T-helper 17 cell (primary cell): ENCODE measurements at regions not wholly inside any gene's neighbourhood (a gene's known extent, or its start where the extent isn't known, plus 50 kb on each side); places are given as distances from the start of the nearest gene placed in this dataset.

Experiments used
- ATAC-seq: fragments of 150-1000 bp; cut with Tn5 transposase; 2 replicates; pipeline ENCODE4 v1.10.0; 2021; ENCODE audit warnings: mild to moderate bottlenecking, moderate library complexity
- DNase-seq, 3 donors: peaks; one replicate each; pipeline versions ENCODE4 v3.0.0 to v3.0.0-alpha.2; 2020 to 2021
- H3K9me3 ChIP-seq: one replicate; pipeline ENCODE4 v1.7.0; 2013; ENCODE audit warnings: low read length, mild to moderate bottlenecking; ENCODE audit not compliant: control insufficient read depth, poor library complexity, severe bottlenecking
- H3K27ac Mint-ChIP-seq: one replicate; pipeline ENCODE4 v1.8.0; 2022; ENCODE audit warnings: mild to moderate bottlenecking, moderate library complexity, mixed read lengths
- H3K27me3 Mint-ChIP-seq: one replicate; pipeline ENCODE4 v1.8.0; 2022; ENCODE audit warnings: mixed read lengths
- H3K36me3 Mint-ChIP-seq: one replicate; pipeline ENCODE4 v1.8.0; 2022; ENCODE audit warnings: low read depth, mixed read lengths
- H3K4me1 Mint-ChIP-seq: one replicate; pipeline ENCODE4 v1.8.0; 2022; ENCODE audit warnings: mild to moderate bottlenecking, mixed read lengths
- H3K4me3 Mint-ChIP-seq: one replicate; pipeline ENCODE4 v1.8.0; 2022; ENCODE audit warnings: mild to moderate bottlenecking, moderate library complexity, mixed read lengths

DNA sequence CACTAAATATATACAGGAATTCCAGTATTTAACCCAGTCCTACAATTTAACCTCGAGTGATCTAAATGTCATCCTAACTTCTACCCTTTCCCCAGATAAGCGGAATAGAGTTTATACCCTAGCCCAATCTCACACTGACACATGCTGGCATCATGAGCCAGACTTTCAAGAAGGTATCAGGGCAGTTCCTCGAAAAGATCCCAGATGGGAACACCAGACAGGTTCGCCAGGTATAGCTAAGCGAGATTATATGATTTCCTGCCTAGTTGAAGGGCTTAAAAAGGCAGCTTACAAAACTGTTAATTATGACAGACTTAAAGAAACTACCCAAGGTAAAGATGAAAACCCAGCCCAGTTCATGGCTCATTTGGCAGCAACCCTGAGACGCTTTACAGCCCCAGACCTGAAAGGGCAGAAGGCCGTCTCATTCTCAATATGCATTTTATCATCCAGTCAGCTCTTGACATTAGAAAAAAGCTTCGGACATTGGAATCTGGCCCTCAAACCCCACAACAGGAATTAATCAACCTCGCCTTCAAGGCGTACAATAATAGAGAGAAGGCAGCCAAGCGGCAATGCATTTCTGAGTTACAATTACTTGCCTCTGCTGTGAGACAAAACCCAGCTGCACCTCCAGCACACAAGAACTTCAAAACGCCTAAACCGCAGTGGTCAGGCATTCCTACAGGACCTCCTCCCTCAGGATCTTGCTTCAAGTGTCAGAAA, 668.2 kb upstream of the PKDCC start:
- DNase-seq = no peak
- Mint-ChIP-seq H3K27ac (no peak overlapping the region), H3K27me3 (no peaks in the 10 kb centered on the region), H3K36me3 (no peaks in the 10 kb centered on the region), H3K4me1 (no peaks in the 10 kb centered on the region), H3K4me3 (no peak overlapping the region)
- ATAC-seq = no peak
- no peaks in the 10 kb centered on the region for H3K9me3 ChIP-seq

DNA sequence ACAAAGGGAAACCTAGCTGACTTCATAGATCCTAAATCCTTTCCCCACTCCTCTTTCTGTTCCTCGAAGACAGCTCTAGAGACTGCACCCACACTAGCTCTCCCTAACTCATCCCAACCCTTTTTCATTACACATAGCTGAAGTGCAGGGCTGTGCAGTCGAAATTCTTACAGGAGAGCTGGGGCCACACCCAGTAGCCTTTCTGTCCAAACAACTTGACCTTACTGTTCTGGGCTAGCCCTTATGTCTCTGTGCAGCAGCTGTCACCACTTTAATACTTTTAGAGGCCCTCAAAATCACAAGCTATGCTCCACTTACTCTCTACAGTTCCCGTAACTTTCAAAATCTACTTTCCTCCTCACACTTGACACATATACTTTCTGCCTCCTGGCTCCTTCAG, 666.1 kb upstream of the PKDCC start:
- Mint-ChIP-seq H3K27ac (no peak overlapping the region), H3K4me1 (no peaks in the 10 kb centered on the region), H3K27me3 (no peaks in the 10 kb centered on the region), H3K36me3 (no peaks in the 10 kb centered on the region), H3K4me3 (no peak overlapping the region)
- ATAC-seq (no peak), DNase-seq (no peak)
- no peaks in the 10 kb centered on the region for H3K9me3 ChIP-seq

DNA sequence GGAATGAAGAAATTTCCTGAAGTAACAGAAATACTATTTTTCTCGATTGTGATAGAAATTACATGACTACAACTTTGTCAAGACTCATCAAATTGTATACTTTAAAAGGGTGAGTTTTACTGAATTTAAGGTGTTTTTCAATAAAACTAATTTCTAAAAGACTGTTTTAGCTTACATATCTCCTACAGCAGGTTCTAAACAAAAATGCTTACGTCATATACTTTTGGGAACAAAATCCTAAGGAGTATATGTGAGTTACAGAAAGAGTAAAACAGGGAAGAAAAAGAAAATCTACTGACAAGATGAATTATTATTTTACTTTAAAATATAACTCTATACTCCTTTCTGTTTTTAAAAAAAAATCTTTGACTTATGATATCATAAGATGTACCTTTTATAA, 660.3 kb upstream of the PKDCC start:
- Mint-ChIP-seq H3K27ac (no peak overlapping the region), H3K36me3 (no peaks in the 10 kb centered on the region), H3K4me1 (no peaks in the 10 kb centered on the region), H3K27me3 (no peaks in the 10 kb centered on the region), H3K4me3 (no peak overlapping the region)
- DNase-seq (no peak), ATAC-seq (no peak)
- H3K9me3 ChIP-seq = no peaks in the 10 kb centered on the region

DNA sequence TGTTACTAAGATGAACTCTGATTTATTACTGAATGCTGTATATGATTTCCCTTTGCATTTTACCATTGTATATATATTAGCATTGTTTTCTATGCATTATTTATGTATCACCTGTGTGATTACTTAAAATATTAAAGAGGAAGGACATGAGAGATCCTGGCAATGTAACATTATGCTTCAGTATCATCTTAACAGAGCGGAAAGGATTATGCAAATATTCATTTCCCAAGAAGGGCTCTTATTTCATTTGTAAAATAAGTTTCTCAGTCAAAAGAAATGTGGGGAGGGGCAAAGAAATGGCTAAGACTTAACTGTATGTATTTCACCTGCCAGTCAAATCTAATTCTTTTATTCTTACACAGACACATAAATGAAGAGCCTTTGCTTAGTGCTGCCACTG, 654.2 kb upstream of the PKDCC start:
- H3K4me3 Mint-ChIP-seq = no peak overlapping the region
- no peaks in the 10 kb centered on the region for H3K27me3 Mint-ChIP-seq
- no peak overlapping the region for H3K27ac Mint-ChIP-seq

DNA sequence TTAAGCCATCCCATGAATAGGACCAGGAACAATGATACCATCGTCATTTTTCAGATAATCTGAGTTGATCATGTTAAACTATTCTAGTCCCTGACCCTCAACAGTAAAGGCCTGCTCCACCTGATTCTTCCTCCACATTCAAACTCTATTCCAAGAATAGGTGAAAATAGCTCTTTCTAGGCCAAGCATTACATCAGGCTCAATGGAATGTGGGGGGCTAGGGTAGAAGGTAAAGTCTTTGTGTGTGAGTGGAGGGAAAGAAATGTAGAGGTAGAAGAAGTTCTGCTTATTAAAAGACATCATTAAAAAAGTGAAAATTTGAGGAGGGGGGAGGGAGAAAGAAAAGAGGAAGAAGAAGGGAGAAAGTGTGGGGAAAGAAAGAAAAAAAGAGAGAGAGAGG, 653.3 kb upstream of the PKDCC start:
- H3K9me3 ChIP-seq = no peaks in the 10 kb centered on the region
- DNase-seq (no peak), ATAC-seq (no peak)
- H3K36me3 Mint-ChIP-seq = no peaks in the 10 kb centered on the region
- H3K27ac Mint-ChIP-seq = no peak overlapping the region
- H3K27me3 Mint-ChIP-seq = no peaks in the 10 kb centered on the region
- no peaks in the 10 kb centered on the region for H3K4me1 Mint-ChIP-seq
- H3K4me3 Mint-ChIP-seq = no peak overlapping the region

More for the DNA sequence above, 654.2 kb upstream of the PKDCC start:
- Mint-ChIP-seq H3K4me1 (no peaks in the 10 kb centered on the region), H3K36me3 (no peaks in the 10 kb centered on the region)
- H3K9me3 ChIP-seq = no peaks in the 10 kb centered on the region
- ATAC-seq (no peak), DNase-seq (no peak)

DNA sequence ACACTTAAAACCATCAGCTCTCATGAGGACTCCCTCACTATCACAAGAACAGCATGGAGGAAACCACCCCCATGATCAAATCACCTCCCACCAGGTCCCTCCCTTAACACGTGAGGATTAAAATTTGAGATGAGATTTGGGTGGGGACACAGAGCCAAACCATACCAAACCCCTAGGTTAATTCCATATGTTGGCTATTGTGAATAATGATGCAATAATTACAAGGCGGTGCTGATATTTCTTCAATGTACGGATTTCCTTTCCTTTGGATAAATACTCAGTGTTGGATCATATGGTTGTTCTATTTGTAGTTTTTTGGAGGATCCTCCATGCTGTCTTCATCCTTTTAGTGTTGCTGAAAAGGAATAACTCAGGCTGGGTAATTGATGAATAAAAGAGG, 652.1 kb upstream of the PKDCC start:
- no peak for ATAC-seq
- H3K9me3 ChIP-seq = no peaks in the 10 kb centered on the region
- DNase-seq = no peak
- Mint-ChIP-seq H3K4me3 (no peak overlapping the region), H3K27ac (no peak overlapping the region), H3K36me3 (no peaks in the 10 kb centered on the region), H3K27me3 (no peaks in the 10 kb centered on the region), H3K4me1 (no peaks in the 10 kb centered on the region)

DNA sequence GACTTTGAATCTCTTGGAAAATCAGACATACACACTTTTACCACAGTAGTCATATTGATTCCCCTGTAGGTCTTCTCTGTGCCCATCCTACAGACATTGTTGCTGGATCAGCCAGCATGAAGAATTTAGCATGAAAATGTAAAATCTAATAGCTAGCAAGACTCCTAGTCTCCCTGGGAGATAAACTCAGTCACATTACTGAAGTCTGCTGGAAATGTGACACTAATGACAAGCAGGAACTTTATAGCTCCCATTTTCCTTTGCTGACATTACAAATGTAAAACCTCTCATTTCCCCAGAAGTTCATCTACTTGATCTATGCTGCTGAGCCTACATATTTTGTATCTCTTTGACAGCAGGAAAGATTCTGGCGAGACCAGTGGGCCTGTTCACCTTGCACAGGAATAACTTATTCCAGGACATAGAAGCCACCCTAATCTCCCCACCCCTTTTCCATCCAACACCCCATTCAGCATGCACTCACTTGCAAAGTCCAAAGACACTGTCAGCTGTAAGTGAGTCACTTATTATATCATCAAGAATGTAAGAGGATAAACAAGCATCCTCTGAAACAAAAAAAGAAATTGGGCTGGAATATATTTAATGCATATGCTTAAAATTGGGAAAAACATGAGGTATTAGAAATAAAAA, 648.3 kb upstream of the PKDCC start:
- Mint-ChIP-seq H3K4me3 (no peak overlapping the region), H3K27me3 (no peaks in the 10 kb centered on the region), H3K36me3 (no peaks in the 10 kb centered on the region), H3K27ac (no peak overlapping the region), H3K4me1 (no peaks in the 10 kb centered on the region)
- DNase-seq = no peak
- ATAC-seq = no peak
- no peaks in the 10 kb centered on the region for H3K9me3 ChIP-seq

DNA sequence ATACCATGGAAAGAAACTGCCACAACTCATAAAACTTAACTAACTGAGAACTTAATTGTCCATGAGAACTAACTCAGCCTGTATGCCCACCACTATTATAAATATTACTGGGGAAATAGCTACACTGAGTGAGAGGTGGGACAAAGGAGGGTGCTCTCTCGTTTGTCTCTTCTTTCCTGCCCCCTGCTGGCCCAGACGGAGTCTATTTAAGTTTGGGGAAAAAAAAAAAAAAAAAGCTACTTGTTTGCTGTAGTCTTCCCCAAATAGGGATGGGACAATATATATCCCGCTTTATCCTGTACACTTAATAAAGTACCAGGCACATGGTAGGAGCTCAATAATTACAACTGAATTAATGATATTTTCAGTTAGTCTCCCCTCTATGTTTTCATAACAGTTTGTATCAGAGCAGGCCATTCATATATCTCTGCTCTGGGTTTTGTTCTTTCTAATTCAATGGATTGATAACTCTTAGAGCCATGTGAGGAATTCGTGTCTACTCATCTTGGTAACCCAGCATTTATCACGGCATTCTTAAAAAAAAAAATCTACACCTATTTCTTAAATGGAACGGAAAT, 647.6 kb upstream of the PKDCC start:
- Mint-ChIP-seq H3K27ac (no peak overlapping the region), H3K27me3 (no peaks in the 10 kb centered on the region), H3K4me3 (no peak overlapping the region), H3K4me1 (no peaks in the 10 kb centered on the region), H3K36me3 (no peaks in the 10 kb centered on the region)
- H3K9me3 ChIP-seq = no peaks in the 10 kb centered on the region
- ATAC-seq (no peak), DNase-seq (no peak)

DNA sequence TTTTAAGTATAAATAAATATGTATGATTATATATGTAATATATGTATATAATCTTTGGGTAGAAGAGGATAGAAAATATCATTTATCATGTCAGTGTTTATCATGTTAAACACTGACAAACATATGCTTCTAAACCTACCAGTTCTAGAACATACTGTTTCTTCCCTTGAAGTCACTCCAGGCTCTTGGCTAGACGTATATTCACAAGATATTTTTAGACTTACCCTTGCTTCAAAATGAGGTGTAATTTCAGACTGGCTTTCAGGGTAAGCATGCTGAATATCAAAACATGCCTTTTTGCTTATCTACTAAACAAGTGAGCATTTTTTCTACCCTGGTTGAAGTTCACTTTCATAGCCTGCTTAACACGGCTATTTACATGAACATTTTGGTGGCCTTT, 642.4 kb upstream of the PKDCC start:
- Mint-ChIP-seq H3K4me3 (no peak overlapping the region), H3K4me1 (no peaks in the 10 kb centered on the region), H3K27ac (no peak overlapping the region), H3K27me3 (no peaks in the 10 kb centered on the region), H3K36me3 (no peaks in the 10 kb centered on the region)
- no peaks in the 10 kb centered on the region for H3K9me3 ChIP-seq
- DNase-seq (no peak), ATAC-seq (no peak)

DNA sequence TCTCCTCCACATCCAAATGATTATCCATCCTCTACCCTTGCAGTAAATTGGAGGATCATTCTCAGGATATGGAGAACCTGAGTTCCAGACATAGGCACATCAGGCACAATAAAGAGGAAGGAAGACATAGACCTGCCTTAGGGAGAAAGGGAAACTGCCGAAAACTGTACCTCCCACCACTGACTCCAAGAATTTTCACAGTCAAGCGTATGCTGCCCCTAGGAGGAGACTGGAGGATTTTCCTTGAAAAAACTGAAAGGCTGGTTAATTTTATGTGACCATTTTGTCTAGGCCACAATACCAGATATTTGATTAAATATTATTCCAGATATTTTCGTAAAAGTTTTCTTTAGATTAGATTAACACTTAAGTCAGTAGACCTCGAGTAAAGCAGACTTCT, 638.5 kb upstream of the PKDCC start:
- H3K9me3 ChIP-seq = no peaks in the 10 kb centered on the region
- ATAC-seq (no peak), DNase-seq (no peak)
- H3K27me3 Mint-ChIP-seq = no peaks in the 10 kb centered on the region
- H3K4me3 Mint-ChIP-seq = no peak overlapping the region
- H3K4me1 Mint-ChIP-seq = no peaks in the 10 kb centered on the region
- H3K27ac Mint-ChIP-seq = no peak overlapping the region
- no peaks in the 10 kb centered on the region for H3K36me3 Mint-ChIP-seq

DNA sequence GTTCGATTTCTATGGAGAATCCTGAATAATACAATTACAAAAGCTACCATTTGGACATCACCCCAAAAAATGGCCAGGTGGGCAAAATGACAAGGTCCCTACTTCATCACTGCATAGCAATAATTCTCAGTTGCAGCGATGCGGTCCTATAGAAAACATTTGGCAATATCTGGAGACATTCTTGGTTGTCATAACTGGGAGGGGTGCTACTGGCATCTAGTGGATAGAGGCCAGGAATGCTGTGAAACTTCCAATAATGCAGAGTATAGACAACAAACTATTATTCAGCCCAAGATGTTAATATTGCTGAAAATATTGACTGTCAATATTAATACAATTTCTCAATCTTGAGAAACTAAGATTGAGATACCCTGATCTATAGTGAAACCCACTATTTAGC, 637.8 kb upstream of the PKDCC start:
- ATAC-seq (no peak), DNase-seq (no peak)
- Mint-ChIP-seq H3K4me1 (no peaks in the 10 kb centered on the region), H3K4me3 (no peak overlapping the region), H3K27ac (no peak overlapping the region), H3K27me3 (no peaks in the 10 kb centered on the region), H3K36me3 (no peaks in the 10 kb centered on the region)
- H3K9me3 ChIP-seq = no peaks in the 10 kb centered on the region

DNA sequence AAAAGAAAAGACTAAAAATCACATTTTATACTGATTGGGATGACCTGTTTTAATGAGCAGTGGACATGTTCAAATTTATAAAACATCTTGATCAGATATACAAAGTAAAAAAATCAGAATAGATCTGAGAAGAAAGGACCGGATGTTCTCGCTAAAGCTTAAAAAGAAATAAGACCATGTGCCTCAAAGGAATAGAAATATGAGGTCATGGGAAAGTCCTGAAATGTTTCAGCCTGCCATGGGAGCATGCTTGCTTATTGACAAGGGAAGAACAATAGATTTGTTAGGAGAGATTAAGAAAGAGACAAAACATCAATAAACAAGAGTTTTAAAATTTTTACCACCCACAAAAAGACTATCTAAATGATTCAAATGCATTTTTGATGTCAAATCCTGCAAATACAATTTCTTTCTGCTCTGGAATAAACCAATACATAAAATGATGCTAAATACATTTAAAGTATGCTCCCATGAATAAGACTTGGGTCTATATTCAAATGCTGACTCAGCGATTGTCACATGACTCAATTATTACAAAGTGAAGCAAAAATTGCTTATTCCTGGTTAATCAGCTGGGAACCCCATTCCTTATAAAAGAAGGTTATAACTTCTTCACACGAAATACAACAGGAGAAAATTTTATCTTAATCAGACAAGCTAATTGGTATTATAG, 633.9 kb upstream of the PKDCC start:
- H3K27me3 Mint-ChIP-seq = no peaks in the 10 kb centered on the region
- DNase-seq = no peak
- no peaks in the 10 kb centered on the region for H3K36me3 Mint-ChIP-seq
- no peak overlapping the region for H3K27ac Mint-ChIP-seq
- H3K4me3 Mint-ChIP-seq = no peak overlapping the region
- H3K9me3 ChIP-seq = no peaks in the 10 kb centered on the region
- no peak for ATAC-seq
- no peaks in the 10 kb centered on the region for H3K4me1 Mint-ChIP-seq

DNA sequence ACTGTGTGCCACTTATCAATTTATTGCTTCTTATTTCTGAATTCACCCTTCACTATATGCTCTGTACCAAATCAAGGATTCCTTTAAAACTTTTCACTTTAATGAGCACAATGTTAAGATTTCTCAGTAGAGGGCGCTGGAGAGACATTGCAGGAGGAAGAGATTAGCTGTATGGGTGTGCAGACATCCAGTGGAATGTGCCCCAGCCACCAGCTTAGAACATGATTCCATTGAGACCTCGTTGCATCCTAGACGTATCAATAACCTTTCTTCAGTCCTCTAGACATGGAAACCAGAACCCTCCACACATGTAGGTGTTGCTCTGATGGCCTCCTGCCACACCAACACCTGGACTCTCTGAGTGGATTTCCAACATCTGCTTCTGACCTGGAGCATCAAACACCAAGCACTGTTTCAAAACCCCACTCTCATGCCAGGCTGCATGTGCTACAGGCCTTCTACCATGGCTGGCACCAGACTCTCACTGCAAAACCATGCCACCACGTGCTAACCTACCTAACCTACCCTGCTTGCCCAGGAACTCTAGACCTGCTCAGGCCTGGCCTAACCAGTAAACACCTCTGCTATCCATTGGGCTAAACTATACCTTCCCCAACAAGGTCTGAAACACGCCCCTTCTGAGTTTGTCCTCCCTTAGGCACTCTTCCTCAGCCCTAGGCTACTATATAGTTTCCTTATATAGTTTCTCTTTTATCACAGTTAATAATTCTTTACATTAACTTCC, 633.2 kb upstream of the PKDCC start:
- no peak for DNase-seq

More for the DNA sequence above, 633.2 kb upstream of the PKDCC start:
- H3K4me1 Mint-ChIP-seq = no peaks in the 10 kb centered on the region
- no peak for ATAC-seq
- H3K9me3 ChIP-seq = no peaks in the 10 kb centered on the region
- H3K27me3 Mint-ChIP-seq = no peaks in the 10 kb centered on the region
- no peaks in the 10 kb centered on the region for H3K36me3 Mint-ChIP-seq
- no peak overlapping the region for H3K4me3 Mint-ChIP-seq
- no peak overlapping the region for H3K27ac Mint-ChIP-seq
